HS-5 (cell line): ENCODE measurements at regions not wholly inside any gene's neighbourhood (a gene's known extent, or its start where the extent isn't known, plus 50 kb on each side); places are given as distances from the start of the nearest gene placed in this dataset.
"Not testable (repeated sequence)": the region's sequence is repeated elsewhere in the genome, so short reads cannot be mapped to it uniquely, and the experiment has no call there.

Experiments
- DNase-seq: peaks from one replicate; pipeline ENCODE4 v3.0.0-alpha.2; 2012; ENCODE audit warnings: low read depth

DNA sequence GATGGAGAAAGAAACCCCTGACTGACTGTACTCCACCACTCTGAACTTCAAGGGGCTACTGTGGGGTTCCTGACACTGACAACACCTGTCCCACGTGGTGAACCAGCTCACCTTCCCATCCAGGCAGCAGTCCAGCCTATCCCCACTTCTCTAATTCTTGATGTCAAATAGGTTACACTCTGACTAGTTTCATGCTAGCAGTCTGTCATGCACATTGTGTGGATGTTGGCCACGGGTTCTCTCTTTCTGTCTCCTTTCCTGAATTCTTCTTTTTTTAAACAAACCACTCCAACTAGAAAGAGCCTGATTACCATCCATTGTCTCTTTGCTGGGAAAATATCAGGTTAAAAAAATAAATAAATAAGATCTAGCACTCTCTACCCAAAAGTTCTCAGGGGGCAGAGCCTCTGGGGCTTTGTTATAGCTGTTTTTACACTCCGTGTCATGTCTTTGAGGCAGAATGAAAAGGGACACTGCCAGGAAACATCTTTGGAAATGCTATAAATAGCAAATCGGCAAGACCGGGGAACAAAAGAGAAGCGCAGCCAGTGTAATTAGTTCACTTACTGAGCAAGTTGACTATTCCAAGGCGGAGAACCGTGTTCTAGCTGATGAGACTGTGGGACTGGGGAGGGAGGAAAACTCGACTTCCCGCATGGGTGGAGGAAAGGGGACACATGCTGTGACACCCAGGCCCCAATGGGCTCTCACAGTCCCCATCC is 356.1 kb downstream of the OMA1 start:
- no peak for DNase-seq

DNA sequence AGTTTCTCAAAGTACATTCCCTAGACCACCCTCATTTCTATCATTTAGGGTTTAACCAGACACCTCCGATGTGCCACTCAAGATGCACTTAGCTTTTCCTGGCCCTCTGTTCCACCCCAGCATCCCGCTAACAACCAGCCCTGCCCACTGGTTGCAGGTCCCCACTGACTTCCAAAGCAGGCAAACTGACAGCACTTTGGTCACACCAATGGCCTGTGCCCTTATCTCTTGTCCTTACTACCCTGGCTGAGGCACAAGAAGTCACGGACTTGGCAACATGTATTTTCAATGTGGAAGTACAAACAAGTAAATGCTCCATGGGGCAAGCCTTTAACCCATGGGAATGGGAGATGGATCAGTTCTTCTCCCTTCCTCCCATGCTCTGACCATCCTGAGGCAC is 357.1 kb downstream of the OMA1 start:
- DNase-seq, result no peak

DNA sequence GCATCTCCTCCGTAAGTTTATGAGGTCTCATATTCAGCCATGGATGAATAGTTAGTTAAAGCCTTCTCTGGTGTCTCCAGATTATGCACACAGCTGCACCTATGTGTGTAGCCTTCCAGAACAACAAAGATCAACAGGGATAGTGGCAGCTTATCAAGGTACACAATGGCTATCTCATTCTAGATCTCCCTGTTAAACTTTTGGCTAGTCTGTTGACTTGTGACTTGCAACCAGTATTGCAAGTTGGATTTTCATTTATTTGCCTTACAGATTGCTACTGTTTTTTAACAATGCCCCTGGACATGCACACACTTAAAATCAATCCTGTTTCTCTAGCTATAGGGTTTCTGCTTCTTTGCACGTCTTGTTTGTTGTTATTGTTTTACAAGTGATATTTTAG is 363.2 kb downstream of the OMA1 start:
- DNase-seq, result no peak

DNA sequence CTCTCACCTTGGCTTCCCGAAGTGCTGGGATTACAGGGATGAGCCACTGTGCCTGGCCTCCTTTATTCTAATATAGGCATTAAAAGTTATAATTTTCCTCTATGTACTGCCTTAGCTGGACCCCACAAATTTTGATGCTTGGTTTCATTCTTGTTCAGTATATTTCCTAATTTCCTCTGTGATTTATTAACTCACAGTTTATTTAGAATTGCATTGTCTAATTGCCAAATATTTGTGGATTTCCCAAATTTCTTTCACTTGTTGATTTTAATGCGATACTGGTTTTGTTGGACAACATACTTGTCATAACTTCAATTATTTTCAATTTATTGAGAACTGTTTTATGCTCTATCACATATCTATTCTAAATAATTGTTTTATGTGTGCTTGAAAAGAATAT is 366.0 kb downstream of the OMA1 start:
- no peak for DNase-seq

DNA sequence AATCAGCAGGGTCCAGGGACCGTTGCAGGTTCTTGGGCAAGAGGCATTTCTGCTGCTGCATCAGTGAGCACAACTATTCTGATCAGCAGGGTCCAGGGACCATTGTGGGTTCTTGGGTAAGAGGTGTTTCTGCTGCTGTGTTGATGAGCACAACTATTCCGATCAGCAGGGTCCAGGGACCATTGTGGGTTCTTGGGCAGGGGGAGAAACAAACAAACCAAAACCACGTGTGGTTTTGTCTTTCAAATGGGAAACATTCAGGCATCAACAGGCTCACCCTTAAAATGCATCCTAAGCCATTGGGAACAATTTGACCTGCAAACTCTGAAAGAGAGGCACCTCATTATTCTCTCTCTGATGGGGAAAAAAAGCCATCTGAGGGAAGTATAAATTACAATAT is 377.4 kb downstream of the OMA1 start:
- DNase-seq, result not testable (repeated sequence)

DNA sequence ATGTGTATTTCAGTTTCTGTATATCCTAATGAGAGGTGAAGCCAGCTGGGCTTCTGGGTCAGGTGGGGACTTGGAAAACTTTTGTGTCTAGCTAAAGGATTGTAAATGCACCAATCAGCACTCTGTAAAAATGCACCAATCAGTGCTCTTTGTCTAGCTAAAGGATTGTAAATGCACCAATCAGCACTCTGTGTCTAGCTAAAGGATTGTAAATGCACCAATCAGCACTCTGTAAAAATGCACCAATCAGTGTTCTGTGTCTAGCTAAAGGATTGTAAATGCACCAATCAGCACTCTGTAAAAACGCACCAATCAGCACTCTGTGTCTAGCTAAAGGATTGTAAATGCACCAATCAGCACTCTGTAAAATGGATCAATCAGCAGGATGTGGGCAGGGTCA is 379.4 kb downstream of the OMA1 start:
- DNase-seq, result not testable (repeated sequence)

DNA sequence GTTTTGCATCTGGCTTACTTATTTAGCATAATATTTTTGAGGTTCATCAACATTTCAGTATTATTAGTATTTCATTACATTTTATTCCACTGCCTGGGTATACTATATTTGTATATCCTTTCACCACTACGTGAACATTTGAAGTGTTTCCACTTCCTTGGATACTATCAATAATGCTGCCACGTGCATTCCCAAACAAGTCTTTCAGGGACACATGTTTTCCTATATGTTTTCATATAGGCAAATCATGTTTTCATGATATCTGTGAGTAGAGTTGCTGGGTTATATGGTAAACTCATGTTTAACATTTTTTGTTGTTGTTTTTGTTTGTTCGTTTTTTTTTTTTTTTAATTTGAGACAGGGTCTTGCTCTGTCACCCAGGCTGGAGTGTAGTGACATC is 380.1 kb downstream of the OMA1 start:
- DNase-seq, result no peak

DNA sequence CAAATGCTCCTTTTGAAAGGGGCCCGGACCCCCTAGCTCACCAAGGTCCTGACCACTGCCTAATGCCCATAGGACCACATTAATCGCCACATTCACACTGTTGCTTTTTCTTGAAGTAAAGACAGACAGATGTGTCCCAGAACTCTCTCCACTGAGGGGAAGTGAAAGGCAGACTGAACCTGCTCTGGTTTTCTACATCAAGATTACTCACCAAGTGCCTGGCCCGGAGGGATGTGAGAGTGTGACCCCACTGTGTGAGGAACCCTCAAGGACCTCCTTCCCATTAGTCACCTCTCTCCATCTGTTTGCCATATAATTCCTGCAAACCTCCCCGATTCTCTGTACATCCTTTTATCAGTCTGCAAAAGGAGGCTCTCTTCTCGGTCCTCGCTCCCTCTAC is 381.5 kb downstream of the OMA1 start:
- DNase-seq, result no peak

DNA sequence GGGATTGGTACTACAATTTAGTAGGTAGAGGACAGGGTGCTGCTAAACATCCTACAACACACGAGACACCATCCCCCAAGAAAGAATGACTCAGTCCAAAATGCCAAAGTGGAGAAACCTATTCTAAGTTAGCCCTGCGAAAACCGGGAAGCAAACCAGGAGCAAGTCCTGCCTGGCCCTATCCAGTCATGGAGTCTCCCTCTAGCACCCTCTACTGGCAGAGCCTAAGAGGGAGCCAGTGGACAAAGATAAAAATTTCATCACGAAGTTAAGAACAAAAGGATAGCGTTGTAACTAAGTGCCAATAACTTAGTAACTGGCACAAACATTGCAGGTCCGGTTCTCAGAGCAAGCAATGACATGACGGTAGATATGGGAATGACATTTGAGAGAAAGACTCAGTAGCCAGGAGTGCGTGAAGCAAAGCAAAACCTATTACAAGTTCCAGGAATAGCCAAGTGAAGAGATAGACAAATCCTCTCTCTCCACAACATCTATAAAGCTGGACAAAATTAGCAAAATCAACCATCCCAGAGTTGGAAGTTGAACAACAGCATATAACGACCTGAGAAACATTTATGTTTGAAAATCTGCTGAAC is 383.5 kb downstream of the OMA1 start:
- peak; percentile 9 for DNase-seq

DNA sequence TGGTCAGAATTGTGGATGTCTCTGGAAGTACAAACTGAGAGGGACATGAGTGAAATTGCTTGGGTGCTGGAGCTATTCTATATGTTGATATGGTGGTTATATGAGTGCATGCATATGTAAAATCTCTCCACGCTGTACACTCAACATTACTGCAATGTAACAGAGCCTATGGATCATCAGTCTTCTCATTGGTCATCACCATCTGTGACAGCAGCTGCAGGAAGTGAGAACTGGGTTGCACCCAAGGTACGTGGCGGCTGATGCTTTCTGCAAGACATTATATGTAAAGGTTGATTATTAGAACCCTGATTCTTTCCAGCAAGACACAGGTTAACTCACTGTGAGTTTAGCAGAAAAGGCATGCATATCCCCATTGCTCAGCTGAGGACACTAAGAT is 387.1 kb downstream of the OMA1 start:
- no peak for DNase-seq

DNA sequence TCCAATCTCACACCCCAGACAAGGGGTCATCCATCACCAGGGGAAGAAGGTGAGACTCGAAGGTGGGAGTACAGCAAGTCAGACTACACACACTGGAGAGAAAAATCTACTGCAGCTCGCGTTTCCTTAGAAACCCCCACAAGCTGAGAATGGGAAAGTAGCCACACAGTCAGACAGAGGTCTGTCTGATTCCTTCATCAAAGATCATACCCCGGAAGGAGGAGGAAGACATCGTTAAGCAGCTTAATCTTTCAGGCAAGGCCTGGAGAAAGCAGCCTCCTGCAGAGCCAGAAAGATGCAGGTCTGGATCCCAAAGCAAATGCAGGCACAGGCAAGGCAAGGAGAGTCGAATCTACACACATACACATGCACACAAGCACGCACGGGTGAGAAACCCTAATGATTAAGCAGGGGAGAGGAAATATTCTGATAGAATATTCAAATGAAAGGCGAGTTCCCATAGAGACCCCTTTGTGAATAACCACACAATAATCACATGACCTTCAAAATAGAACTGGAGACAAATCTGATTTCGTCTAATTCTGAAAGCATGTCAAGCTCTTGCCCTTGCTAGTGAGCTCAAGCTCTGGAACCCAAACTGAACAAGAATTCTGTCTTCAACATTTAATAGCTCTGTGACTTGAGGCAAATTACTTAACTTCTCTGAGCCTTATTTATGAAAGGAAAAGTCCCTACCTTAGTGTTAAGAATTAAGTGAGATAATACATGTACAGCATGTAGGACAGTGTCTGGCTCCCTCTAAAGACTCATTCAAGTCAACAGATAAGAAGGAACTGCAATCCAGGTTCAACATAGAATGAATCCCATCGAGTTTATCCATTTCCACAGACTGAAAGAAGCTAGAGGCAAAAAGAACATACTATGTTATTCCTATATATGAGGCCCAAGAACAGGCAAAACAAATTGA is 387.8 kb downstream of the OMA1 start:
- no peak for DNase-seq

DNA sequence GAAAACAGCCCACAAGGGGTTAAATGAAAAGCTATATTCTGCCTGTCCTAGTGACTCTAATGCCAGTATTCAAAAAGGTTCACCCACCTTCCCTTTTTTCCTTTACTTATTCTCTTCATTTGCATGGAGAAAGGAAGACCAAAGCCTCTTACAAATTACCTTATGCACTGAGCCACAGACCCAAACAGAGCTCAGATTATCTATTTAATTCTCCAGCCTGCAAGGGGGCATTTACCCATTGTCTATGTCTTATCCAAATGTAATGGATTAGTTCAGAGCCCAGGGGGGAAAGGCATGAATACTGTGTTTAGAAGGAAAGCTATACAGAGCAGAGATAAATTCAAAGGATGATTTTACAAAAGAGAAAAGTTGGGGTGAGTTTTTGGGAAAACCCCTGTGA is 388.5 kb downstream of the OMA1 start:
- DNase-seq, result no peak

DNA sequence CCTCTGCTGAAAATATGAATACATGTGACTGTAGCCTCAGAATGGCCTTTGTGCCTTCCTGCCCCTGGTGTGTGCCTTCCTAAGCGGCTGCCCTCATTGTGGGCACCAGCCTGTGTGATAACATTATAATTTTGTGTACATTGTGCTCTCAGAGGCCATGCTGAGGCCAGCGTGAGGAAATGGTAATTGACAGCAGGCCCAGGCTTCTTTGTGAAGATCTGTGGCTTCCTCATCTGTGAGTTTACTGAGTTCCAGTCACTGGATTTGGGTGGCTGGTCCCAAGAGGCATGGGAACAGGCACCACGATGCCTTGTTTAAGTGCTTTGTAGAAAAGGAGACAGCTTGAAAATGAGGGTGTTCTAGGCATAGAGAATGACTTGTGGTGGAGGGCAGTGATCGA is 389.3 kb downstream of the OMA1 start:
- no peak for DNase-seq

DNA sequence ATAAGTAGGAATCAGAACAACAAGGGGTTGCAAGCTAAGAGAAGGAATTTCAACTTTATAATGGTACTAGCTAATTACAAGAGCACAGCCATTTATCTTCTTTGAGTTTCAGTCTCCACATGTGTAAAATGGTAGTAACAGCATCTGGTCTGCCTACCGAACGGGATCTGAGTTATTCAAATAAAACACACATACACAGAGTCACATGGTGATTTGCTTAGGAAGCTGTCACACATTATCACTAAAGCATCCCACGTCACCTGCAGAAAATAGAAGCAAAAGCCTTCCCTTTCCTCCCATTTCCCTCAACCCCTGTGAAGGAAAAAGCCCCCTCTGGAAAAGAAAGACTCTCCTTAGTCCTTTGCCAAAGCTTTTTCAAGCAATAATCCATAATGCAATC is 389.7 kb downstream of the OMA1 start:
- no peak for DNase-seq

DNA sequence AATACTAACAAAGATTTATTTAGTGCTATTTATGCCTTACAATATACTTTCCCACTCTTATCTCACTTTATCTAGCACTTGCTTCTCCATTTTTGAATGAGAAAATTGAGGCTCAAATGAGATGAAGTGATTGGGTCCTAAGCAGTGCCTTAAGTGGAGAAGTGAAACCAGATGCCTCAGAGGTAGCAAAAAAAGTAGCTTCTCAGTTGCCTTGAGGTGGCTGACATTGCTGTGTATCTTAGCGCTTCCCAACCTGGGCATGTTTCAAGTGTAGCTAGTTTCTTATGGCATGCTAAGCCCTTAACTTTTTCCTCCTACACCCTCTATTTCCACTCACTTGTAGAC is 390.4 kb downstream of the OMA1 start:
- DNase-seq, result no peak

DNA sequence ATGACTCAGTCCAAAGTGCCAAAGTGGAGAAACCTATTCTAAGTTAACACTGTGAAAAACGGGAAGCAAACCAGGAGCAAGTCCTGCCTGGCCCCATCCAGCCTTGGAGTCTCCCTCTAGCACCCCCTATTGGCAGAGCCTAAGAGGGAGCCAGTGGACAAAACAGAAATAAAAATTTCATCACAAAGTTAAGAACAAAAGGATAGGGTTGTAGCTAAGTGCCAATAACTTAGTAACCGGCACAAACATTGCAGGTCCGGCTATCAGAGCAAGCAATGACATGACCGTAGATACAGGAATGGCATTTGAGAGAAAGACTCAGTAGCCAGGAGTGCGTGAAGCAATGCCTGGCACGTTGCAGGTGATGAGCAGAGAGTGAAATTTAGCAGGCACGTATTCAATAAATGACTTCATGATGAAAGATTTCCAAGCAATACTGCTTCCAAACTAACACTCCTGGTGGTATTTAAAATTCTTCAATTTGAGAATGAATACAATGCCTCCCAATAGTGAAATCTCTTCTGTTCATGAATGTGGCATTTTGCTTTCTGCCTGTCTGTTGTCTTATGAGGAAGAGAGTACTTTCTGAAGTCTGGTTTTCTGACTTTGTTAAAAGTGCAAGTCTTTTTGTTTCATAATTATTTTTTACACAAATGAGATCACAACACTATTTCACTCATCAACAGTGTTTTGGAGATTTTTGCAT is 391.0 kb downstream of the OMA1 start:
- no peak for DNase-seq

DNA sequence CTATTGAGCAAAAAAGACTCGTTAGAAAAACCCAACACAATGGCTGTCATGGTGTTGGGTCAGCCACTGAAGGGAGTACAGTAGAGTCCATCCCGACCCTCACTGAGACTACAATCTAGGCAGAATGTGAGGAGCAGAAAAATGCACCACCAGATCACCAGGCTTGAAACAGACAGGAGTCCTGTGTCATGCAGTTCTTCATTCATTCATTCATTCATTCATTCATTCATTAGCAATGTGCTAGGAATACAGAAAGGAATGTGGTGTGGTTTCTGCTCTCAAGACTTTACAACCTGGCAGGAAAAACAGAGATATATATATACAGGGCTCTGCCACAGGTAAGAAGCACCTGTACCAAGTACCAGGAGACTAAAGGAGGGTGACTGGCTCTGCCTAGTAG is 392.3 kb downstream of the OMA1 start:
- DNase-seq, result no peak

DNA sequence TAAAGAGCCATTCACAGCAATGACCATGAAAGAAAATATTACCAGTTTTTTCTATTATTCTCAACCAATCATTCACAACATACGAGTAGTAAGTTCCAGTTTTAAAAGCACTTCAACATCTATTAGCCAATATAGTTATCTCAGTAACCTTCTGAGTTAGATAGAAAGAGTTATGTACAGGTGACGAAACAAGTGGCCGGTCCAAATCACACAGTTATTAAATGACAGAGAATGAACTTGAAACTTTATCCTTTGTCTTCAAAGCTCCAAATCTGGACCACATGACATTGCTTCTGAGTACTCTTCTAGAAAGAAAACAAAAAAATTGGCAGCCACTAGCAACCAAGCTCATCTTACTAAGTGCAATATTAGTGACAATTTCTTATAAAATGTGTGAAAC is 393.8 kb downstream of the OMA1 start:
- no peak for DNase-seq

DNA sequence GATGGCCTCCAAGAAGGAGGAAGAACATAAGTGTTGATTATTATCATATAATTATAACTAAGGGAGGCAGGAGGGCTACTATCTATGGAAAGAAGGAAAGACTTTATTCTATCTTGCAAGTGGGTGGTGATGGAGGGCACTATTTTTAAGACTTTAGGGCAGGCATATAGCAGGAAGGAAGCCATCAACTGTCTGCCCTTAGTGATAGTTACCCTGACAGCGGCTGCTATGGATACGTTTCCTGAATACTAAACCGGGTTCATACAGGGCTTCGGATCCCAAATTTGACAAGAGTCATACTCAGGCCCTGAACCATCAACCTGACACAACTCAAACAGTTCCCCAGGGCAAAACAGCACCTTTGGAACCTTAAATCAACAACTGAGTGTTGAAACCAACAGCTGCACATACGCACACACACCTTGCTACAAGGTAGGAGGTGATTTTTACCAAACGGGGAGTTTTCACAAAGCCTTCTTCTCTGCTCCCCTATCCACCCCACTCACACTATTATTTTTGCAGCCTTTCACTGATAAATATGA is 397.2 kb downstream of the OMA1 start:
- DNase-seq, result no peak

DNA sequence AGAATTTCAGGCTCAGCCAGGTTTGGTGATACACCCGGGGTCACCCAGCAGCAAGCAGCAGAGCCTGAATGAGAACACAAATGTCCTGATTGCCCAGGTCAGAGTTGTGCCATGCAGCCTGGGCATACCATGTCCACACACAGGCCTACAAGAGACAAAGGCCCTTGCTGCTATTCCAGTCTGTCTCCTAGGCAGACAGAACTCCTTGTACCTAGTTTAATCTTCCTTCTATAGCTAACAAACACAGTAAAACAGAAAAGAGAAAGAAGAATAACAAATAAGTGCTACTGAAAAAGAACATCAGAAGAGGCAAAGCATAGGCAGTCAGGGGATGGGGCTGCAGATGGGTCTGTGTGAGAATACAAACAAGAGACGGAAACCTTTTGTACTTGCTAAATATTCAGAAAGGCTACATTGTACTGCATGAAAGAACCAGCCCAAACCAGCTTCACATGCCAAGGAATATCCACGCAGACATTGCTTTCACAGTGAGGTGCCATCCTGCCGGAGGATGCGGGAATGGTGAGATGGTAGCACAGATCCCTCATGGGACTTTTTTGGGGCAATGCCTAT is 401.7 kb downstream of the OMA1 start:
- no peak for DNase-seq

DNA sequence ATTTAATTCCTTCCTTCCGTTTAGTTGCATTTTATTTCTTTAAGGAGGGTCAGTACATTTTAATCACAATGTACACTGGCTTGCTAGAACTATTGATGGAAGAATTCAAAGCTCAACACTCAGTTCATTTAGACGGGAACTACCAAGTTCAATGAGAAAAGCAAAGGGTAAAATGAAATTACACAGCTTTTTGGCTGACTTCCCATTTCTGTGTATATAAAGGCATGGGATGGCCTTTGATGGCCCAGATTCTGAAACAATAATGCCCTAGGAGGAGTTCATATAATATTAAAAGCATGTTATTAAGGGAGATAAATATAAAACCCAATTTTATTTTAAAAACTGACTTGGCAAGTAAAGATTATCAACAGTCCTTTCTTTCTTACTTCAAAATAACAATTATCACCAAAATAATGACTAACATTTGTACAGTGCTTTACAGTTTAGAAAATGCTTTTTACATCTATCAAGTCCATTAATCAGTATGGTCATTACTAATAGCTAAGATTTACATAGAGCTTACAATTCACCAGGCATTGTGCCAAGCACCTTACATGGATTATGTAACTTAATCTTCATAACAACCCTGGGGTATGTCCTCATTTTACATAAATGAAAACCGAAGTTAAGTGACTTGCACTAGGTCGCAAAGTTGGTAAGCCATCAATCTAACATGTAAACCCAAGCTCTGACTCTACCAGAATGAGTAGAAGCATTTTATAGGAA is 402.4 kb downstream of the OMA1 start:
- DNase-seq, result no peak
